ENCODE measurements at regions not wholly inside any gene's neighbourhood (a gene's known extent, or its start where the extent isn't known, plus 50 kb on each side); places are given as distances from the start of the nearest gene placed in this dataset.

DNA sequence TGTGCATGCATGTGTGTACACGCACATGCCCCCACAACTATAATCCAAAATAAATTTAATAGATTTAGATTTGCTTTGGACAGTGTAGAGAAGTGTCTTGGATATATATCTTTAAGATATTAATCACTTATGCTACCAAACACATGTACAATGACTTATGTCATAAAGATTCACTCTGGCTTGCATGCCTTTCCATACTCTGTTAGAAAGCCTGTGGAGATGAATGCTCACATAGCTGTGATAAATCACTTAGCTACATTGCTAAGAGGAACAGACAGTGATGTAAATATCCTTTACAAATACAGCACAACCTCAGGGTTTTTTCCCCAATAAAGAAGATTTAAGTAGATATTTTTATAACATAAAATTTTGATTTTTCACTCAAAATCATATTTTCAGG is 2484.8 kb upstream of the PCDH20 start:
- intact Hi-C loops (cut with DNase I) = no loop called here
- TF ChIP-seq, protein P1, sequence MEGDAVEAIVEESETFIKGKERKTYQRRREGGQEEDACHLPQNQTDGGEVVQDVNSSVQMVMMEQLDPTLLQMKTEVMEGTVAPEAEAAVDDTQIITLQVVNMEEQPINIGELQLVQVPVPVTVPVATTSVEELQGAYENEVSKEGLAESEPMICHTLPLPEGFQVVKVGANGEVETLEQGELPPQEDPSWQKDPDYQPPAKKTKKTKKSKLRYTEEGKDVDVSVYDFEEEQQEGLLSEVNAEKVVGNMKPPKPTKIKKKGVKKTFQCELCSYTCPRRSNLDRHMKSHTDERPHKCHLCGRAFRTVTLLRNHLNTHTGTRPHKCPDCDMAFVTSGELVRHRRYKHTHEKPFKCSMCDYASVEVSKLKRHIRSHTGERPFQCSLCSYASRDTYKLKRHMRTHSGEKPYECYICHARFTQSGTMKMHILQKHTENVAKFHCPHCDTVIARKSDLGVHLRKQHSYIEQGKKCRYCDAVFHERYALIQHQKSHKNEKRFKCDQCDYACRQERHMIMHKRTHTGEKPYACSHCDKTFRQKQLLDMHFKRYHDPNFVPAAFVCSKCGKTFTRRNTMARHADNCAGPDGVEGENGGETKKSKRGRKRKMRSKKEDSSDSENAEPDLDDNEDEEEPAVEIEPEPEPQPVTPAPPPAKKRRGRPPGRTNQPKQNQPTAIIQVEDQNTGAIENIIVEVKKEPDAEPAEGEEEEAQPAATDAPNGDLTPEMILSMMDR (IDR thresholded peaks at IDR 0.05) = no peak
- no peak for TF ChIP-seq POLR2A (IDR thresholded peaks at IDR 0.05)
- ATAC-seq = no peak
- WGBS, 2 donors = 81 to 82% methylated on average over 1 of the region's 1 CpG
- DNase-seq = no peak
- Histone ChIP-seq H3K9me3 (no peaks in the 10 kb centered on the region), H3K4me1 (no peaks in the 10 kb centered on the region), H3K27me3 (no peaks in the 10 kb centered on the region), H3K27ac (no peak overlapping the region), H3K4me3 (no peak overlapping the region), H3K36me3 (replicated peaks in 1 of 2; ENCODE audit: insufficient read depth in 1 of 2, low read depth in 2 of 2) (no peaks in the 10 kb centered on the region)

DNA sequence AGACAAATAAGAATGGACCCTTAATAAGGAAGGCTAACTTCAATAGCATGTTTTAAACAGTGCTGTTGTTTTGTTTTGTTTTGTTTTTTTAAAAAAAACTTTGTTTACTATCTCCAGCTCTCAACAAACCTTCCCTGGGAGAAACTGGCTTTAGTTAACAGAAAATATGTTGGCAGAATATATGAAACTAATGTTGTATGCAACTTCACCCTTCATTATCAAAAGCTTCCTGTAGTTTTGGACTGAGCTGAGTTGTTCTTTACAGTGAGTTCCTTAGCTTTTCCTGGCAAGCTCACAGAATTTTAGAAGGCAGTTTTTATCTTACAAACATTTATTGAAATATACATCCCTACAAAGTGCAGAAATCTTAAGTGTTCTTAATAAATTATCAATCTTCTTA is 2480.7 kb upstream of the PCDH20 start:
- Histone ChIP-seq H3K36me3 (replicated peaks in 1 of 2; ENCODE audit: insufficient read depth in 1 of 2, low read depth in 2 of 2) (no peaks in the 10 kb centered on the region), H3K9me3 (no peaks in the 10 kb centered on the region), H3K4me1 (no peaks in the 10 kb centered on the region), H3K27ac (no peak overlapping the region), H3K4me3 (no peak overlapping the region), H3K27me3 (no peaks in the 10 kb centered on the region)
- intact Hi-C loops (cut with DNase I) = no loop called here
- no peak for DNase-seq
- TF ChIP-seq POLR2A (IDR thresholded peaks at IDR 0.05) = no peak
- TF ChIP-seq, protein P1 (IDR thresholded peaks at IDR 0.05) = no peak
- no peak for ATAC-seq

DNA sequence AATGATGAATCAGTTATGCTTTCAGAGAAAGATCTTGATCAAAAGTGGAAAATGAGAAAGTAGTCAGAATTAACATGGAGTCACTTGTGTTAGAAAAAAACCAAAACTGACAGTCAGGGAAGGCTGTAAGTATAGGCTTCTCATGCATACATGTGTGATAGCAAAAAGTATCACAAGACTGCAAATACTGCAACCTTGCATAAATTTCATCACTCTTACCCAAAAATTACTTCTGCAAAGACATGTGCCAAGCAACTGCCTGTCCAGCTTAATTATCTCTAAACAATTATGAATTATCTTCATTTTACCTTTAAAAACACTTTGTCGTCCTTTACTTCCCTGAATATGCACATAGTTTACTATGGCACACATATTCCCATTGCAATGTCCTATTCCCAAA is 2466.4 kb upstream of the PCDH20 start:
- intact Hi-C loops (cut with DNase I) = no loop called here
- DNase-seq (no peak), ATAC-seq (no peak)
- Histone ChIP-seq H3K36me3 (replicated peaks in 1 of 2; ENCODE audit: insufficient read depth in 1 of 2, low read depth in 2 of 2) (no peaks in the 10 kb centered on the region), H3K27ac (no peak overlapping the region), H3K4me3 (no peak overlapping the region), H3K27me3 (no peaks in the 10 kb centered on the region), H3K9me3 (no peaks in the 10 kb centered on the region), H3K4me1 (no peaks in the 10 kb centered on the region)
- 42 to 56% methylated on average over 1 of the region's 1 CpG for WGBS, 2 donors
- TF ChIP-seq, protein P1 (IDR thresholded peaks at IDR 0.05) = no peak
- no peak for TF ChIP-seq POLR2A (IDR thresholded peaks at IDR 0.05)

DNA sequence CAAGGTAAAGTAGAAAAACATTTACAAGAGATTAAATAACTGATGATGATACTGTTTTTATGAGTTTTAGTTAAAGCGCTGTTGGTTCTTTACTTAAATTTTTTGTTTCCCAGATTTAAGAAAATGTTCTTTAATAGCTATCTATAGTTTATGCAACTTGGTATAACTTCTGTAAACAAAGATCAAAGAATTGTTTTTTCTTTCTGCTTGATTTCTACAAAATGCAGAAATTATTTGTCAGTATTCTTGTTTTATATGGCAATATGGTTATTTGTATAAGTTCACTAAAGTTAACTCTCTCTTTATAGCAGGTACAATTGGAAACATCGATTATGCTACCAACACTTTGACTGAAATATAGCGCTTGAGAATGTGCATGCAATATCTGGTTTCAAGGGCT is 2465.1 kb upstream of the PCDH20 start:
- TF ChIP-seq POLR2A (IDR thresholded peaks at IDR 0.05) = no peak
- TF ChIP-seq, protein P1 (IDR thresholded peaks at IDR 0.05) = no peak
- WGBS, 2 donors = 57 to 60% methylated on average over 3 of the region's 3 CpGs
- Histone ChIP-seq H3K4me1 (no peaks in the 10 kb centered on the region), H3K27me3 (no peaks in the 10 kb centered on the region), H3K36me3 (replicated peaks in 1 of 2; ENCODE audit: insufficient read depth in 1 of 2, low read depth in 2 of 2) (no peaks in the 10 kb centered on the region), H3K9me3 (no peaks in the 10 kb centered on the region), H3K4me3 (no peak overlapping the region), H3K27ac (no peak overlapping the region)
- DNase-seq (no peak), ATAC-seq (no peak)
- intact Hi-C loops (cut with DNase I) = no loop called here

DNA sequence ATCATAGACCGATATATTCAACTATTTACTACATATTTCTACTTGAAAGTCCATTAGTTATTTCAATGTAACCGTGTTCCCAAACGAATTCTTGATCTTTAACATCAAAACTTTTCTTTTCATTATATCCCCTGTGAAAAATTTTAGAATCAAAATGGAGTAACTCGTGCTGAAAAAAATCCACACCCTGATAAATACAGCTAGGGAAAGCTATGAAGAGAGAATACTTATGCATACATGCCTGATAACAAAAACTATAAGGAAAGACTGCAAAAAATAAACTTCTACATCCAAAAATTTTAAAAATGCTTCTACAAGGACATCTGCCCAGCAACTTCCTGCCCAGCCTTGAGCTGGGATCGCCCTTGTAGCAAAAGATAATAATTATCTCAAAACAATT is 2458.3 kb upstream of the PCDH20 start:
- DNase-seq = no peak
- no peak for TF ChIP-seq POLR2A (IDR thresholded peaks at IDR 0.05)
- TF ChIP-seq, protein P1 (IDR thresholded peaks at IDR 0.05) = no peak
- H3K36me3 ChIP-seq (replicated peaks in 1 of 2; ENCODE audit: insufficient read depth in 1 of 2, low read depth in 2 of 2) = no peaks in the 10 kb centered on the region
- H3K27ac ChIP-seq = no peak overlapping the region
- intact Hi-C loops (cut with DNase I) = no loop called here
- H3K27me3 ChIP-seq = no peaks in the 10 kb centered on the region
- no peak for ATAC-seq
- H3K4me3 ChIP-seq = no peak overlapping the region
- 56 to 62% methylated on average over 5 of the region's 5 CpGs for WGBS, 2 donors
- no peaks in the 10 kb centered on the region for H3K4me1 ChIP-seq
- no peaks in the 10 kb centered on the region for H3K9me3 ChIP-seq
